Activated CD4-positive, CD25-positive, alpha-beta regulatory T cell treated with anti-CD3 and anti-CD28 coated beads, Interleukin-2, amount 50 U/mL, for 72 hours (primary cell): ENCODE measurements at regions not wholly inside any gene's neighbourhood (a gene's known extent, or its start where the extent isn't known, plus 50 kb on each side); places are given as distances from the start of the nearest gene placed in this dataset.

ENCODE experiments used
- DNase-seq: peaks from one replicate; pipeline ENCODE4 v3.0.0; 2021

DNA sequence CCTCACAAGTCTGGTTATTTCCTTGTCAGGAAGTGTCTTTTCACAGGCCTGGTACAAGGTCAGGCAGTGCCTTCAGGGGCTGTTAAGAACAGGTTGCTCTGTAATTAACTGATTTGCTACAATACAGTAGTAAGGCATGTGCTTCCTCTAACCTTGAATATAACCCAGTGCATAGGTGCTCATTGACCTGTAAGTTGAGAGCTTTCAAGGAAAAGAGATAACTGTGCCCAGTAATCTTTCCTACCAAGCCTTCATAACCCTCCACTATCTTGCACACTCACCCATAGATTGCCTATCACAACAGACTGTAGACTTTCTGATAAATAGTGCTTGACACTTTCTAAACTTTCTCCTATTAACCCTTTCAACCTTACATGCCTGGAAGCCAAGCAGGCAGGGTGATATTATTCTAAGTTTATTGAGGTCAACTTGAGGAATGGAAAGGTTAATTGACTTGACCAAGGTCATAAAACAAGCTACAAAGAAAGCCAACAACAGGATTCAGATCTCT, 148.1 kb downstream of the PPARGC1A start:
- DNase-seq, result no peak

DNA sequence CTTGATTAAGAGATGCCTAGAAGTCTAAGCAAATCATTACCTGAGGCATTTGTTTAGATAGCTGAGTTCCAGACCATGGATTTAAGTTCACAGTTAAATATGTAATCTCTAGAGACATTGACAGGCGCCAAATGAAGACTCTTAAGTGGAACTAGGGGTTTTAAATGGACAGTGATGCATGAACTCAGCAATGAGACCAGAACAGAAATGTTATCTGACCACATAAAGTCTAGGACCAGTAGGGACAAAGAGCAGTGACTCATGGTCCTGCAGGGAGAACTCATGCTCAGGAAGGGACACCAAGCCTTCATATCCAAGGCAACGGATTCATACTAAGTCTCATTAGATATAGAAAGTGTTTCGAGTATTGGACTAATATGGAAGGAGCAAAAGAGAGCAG, 152.3 kb downstream of the PPARGC1A start:
- no peak for DNase-seq

DNA sequence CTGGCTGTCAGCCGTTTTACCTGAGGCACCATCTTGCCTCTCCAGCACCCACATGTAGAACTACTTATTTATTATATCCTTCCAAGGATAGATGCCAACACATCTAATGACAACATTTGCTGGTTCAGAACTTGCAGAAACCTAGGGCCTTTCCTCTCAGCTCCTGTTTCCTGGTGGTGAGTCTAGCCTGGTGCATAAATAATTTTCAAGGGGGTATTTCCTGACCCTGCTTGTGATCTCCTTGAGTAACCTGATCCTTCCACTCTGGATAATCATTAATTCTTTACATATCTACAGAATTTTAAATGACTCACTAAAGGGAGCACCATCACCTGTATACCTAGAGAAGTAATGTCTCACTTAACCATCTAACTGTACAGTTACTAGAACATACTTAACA, 153.4 kb downstream of the PPARGC1A start:
- DNase-seq, result no peak

DNA sequence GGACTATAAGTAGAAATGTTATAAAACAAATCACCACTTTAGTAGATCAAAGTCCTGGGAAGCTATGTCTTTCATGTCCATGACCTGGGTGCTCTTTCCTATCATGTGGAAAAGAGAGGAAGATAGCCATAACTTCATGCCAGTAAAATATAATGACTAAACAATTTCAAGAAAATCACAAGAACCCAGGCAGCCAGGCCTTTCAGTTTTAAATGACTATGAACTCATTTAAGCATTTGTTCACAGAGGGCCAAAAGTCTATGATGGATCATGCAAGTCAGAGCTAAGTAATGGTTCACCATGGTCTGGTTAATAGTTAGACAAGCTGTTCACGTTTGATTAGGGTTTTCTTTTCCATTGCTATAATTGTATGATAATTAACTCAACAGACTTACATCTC, 155.8 kb downstream of the PPARGC1A start:
- DNase-seq, result no peak

DNA sequence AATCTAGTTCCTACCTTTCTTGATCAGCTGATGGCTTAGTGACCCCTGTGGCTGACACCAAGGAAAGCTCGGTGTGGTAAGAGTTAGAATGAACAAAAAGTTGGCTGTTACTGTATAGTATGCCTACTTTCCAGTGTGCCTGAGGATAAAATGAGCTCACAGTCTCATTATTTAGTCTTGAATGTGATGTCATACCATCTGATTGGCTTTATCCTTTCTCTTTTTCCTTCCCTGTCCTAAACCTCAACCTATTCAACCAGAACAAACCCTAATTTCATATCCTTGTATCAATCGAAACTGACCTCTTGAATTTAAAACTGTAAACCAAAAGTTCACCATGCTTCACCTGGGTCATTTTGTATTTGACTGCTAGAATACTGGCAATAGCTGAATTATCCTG, 156.4 kb downstream of the PPARGC1A start:
- no peak for DNase-seq

DNA sequence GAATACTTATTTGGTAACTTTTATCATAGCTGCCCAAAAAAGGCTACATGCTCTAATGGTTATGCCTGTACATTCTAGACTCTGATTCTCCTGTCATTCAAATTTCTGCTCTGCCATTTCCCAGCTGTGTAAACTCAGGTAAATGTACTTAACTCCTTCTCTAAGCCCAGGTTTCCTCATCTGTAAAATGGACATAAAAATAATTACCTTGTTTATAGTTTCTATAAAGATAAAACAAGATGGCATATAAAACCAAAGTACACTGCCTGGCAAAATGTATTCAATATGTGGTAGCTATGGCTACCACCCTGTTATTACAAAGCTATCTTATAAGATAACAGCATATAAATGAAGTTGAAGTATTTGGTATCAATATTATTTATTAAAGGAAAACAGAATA, 158.8 kb downstream of the PPARGC1A start:
- DNase-seq, result no peak

DNA sequence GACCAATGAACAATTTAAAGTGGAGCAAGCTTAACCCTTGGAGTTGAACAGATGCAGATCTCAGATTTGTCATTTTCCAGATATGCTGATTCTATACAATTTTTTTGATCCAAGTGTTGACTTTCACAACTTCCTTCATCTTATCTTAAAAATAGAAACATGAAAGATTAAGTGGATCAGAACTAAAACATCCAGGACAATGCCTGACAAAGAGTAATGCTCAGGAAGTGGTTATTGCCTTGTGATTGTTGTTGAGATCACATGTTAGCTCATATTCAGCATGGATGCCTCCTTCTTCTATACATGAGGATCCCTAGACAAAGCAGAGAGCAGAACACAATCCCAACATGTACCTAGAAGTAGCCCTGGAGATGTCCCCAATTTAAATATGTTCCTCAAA, 160.9 kb downstream of the PPARGC1A start:
- no peak for DNase-seq

DNA sequence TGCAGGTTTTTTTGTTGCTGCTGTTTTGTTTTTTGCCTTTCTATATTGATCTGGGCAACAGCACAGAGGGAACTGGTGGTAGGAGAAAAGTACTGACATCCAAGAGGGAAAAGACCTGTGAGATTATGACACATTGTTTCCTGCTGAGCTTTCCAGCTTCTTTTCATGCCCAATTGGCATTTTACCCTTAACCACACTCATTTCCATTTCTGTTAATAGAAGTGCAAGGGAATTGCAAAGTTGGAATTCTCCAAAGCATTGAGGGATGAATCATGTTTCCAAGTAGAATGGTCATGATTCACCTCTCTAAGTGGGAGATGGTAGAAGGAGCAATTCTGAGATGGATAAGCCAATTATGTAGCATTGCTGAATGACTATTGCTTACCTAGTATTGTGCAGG, 161.5 kb downstream of the PPARGC1A start:
- no peak for DNase-seq

DNA sequence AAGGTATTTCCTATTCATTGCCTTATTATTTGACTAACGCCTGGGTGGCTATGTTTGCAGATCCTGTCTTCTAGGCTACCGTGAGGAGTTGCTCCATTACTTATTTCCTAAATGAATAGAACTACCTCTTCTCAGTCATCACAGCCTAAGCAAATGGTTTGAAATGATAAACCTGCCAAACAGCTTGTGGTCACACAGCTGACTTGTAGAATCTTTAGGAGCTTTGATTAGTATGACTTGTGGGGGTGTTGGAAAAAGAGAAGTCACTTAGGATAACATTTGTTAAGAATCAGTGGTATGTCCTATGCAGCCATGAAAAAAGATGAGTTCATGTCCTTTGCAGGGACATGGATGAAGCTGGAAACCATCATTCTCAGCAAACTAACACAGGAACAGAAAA, 169.3 kb downstream of the PPARGC1A start:
- no peak for DNase-seq

DNA sequence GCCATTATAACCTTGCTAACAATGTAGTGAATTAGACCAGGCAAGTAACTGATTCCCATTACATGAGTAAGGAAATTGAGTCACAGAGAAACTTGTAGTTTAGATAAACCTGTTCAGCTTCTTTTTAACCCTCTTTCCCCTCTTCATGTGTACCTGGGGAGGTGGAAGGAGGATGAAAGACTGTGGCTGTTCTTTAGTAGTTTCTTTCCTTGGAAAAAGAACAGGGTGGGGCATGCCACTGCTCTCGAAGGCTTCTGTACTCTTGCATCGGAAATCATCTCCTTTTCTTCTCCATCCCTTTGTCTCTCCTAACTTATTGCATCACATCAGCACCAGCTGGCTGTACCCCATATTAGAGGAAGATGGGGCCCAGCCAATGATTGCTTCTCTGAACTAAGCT, 171.4 kb downstream of the PPARGC1A start:
- no peak for DNase-seq

DNA sequence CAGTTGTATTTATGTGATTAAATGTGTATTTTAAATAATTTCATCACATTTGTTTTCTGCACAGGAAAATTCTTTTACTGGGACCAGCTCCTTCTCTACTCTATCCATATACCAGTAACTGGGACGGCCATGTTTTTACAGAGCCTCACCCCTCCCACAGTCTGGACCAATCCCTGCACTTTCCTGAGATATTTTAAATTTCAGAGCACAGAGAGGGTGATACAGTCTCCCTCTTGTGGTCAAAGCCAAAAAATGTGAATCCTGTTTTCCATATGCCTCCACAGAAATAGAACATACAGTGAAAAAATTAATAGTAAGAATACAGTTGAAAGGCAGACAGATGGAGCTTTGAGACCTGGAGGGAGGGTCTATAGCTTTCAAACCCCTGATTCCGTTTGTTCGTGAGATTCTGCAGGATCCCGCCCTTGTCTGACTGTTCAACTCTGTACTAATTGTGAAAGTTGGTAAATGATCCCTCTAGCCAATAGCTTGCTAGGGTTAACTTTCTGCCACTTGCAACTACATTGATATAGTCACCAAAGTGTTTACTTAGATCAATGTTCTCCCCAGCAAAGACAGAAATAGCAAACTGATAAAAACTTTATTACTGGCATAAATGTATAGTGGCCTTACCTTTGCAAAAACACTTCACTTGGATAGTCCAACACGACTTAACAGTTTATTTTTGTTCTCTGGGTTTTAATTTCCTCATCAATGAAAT, 172.2 kb downstream of the PPARGC1A start:
- no peak for DNase-seq

DNA sequence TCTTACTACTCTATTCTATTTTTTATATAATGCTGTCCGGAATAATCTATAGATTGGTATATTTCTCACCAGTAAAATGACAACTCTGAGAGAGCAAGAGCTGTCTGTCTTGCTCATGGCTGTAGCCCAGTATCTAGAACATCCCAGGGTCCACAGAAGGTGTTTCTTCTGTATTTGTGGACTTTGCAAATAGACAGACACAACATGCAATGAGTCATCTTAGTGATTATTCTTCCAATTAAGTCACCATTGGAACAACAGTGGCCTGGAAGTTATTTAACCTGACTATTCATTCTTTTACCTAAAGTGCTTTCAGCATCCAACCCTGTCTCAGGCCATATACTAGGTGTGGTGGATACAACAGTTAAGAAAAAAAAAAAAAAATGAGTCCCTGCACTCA, 179.5 kb downstream of the PPARGC1A start:
- DNase-seq, result no peak

DNA sequence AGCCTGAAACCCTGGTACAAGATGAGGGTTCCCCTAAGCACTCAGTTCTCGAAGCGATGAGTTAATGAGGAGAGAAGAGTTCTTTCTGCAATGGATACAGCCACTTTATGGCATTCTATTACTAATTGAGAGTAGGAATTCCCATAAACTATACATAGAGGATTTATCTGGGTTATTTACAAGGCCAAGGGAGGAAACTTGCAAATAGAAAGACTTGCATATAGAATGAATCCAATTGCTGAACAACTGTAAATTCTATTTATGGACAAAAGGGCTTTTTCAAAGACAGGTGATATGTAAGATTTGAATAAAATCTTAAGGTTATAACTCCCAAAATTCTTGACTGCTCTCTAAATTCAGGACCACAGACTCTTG, 182.2 kb downstream of the PPARGC1A start:
- DNase-seq, result no peak

DNA sequence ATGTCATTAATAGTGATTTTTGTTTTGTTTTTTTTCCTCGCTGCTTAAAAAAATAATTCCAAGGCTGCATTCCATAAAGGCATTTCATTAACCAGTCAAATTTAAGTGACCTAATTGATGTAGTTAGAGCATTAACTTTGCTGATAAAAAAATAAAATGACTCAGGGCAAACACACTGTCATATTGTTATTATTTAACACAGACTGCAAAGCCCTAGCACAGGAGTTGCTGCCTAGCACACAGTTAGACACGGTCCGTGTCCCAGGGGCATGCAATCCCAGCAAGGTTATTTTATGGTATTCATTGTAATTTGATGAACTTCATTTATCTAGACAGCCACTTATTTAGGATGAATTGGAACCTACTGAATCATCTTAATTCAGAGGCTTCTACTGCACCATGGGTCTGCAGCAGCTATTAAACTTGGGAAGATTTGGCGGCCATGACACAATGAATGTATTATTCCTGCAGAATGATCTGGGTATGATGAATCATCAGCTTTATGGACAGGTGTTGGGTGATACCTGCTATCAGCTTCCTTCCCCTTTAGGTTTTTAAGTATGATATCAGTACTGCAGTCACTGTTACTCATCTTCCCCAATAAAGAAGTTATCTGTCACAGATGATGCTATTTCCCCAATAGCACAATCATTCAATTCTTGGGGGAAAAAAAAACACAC, 182.7 kb downstream of the PPARGC1A start:
- DNase-seq, result no peak

DNA sequence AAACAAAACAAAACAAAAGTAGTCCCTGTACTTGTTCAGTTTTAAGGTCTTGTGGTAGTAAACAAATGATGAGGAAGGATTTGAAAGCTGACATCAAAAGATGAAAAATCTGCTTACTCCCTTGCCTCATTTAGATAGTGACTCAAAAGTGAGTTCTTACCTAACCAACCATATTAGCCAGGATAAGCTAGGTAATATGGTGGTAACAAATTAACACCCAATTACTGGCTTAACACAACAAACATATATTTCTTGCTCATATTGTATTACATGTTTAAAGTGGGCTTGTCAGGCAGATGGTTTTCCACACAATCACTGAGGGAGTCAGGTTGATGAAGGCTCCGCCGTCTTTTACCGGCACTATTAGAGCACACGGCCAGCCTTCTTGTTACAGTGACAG, 189.7 kb downstream of the PPARGC1A start:
- no peak for DNase-seq

DNA sequence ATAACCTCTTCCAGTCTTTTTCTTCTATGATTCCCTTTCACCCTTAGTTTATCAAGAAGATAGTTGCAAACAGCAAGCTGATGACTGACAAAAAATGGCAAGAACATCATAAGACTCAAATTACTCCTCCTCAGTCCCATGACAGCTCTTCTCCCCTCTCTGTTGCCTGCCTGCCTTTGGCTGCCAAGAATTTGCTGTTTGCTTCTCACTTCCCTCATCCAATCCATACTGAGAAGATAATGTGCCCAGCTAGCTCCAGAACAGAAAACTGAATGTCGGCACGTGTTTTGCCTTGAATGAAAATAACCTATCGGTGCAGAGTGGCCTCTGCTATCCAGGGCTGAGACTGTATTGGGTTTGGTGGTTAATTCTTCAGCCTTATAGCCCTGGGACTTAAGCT, 192.1 kb downstream of the PPARGC1A start:
- no peak for DNase-seq

DNA sequence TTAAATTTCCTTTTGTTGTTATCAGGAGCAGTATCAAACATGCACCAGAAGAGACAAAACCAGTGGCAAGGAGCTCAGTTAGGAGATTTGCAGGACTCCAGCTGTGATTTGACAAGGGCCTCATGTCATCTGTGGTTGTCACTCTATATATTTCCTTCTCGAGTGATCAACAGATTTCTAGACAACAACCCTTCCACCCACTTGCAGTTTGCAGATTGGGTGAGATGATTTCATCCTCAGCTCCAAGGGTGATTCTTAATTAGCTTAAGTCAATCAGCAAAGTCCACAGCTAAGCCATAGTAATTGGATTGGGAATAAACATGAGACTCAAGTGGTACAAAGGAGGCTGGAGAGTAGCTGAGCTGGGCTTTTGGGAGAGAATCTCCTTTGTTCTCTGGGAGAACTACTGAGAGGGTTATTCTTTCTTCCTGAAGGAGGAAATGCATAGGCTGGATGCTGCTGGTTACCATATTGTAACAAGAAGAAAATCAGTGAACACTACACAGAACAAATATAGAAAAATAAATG, 192.8 kb downstream of the PPARGC1A start:
- no peak for DNase-seq

DNA sequence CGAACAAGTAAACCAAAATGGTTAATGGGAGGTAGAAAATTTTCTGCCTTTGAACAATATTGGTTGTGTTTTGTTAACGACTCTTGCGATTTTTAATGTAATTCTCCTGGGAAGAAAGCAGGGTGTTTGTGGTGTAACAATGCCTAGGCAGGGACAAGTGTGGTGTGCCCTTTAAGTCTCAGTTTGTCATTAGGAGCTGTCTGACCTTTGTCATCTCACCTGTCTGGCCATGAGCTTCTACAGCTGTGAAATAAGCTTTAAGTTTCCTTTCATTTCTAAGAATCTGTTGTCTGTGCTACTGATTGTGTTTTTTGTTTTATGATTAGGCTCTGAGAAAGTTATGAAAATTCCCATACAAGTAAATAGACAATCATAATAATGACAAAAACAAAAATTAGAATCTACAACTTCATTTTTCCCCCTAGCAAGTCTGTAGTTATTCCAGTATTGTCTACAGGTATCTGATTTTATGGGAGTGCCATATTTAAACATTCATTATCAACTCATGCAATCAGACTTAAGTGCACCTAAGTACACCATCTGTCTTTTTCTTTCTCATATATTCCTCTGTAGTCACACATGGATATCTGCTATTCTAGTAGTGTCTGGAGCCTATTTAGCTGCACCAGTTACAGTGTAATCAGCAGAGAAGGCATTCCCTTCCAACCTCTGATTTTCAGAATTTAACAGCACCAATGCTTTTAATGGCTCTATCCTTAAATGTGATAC, 203.5 kb downstream of the PPARGC1A start:
- no peak for DNase-seq

DNA sequence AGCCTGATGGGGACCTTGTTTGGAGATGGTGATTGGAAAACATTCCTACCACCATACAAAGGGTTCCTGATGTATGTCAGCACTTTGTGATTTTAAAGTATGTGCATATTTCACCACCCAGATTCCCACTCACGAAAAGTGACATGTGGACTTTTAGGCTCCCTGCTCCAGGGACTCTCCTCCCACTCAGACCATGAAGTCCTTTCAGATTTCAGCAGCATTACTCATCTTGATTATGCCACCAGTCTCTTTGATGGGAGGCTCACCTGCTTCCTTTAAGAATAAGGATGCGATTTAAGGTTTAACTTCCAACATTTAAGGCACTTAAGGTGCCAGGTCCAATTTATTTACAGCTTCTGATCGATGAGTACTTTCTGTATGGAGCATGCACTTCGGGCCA, 204.4 kb downstream of the PPARGC1A start:
- DNase-seq, result no peak

DNA sequence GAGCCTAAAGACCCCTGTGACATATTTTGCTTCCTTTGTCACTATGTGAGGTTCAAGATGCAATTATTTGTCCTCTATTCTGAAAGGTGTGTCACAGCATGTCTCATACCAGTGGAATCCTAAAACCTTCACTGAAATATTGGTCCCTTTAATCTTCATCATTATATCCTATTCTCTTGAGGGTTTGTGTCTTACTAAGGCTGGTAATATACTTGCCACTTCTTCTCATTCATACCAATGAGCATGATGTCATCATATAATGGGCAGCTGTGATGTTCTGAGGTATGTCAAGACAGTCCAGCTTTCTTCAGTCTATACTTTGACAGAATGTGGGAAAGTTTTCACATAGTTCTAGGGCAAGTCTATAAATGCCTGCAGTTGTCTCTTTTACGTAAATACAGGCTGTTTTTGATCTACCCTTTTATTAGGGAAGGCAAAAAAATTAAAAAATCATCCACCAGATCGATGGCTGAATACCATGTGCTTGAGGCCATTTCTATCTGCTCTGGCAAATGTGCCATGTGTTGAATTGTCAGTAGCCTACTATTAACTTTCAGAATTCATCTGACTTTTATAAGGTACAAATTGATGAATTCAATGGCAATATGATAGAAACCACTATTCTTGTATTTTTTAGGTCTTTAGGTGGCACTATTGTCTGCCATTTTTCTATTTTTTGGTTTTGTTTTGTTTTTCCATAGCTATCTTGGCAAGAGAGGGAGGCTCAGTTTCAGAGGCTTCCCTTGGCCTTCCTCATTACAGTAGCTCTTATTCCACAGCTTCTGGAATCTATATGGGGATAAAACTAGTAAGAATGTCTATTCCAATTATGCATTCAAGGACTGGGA, 209.0 kb downstream of the PPARGC1A start:
- no peak for DNase-seq

DNA sequence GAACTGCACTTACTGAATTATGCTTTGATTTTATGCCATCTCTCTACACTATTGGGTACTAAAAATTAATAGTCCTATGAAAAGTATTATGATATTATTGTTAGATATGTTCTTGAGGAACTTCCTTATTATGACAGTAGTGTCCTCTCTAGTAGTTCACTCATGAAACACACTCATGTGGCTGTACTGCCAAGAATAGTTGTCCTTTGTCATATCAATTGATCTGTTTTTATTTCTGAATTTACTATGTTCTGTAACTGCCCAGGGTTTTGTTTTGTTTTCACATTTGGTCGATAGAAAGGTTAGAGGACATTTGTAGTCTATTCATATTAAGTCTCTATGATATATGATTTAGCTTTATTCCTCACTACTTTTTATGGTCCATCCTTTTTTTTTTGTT, 215.2 kb downstream of the PPARGC1A start:
- no peak for DNase-seq

DNA sequence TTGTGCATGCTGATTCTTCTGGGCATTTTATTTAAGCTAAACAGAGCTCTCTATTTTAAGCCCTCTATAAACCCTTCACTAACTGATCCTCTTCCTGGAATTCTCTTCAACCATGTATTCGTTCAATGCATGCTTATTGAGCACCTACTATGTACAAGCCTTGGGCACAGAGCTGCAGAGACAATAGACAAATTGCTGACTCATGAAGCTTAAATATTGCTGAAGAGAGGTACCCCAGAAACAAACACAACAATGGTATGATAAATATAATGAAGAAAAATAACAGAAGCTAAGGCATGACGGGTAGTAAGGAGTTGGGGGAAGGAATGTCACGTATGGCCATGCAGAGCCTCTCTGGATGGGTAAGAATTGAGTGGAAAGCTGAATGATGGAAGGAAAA, 222.2 kb downstream of the PPARGC1A start:
- DNase-seq, result no peak

DNA sequence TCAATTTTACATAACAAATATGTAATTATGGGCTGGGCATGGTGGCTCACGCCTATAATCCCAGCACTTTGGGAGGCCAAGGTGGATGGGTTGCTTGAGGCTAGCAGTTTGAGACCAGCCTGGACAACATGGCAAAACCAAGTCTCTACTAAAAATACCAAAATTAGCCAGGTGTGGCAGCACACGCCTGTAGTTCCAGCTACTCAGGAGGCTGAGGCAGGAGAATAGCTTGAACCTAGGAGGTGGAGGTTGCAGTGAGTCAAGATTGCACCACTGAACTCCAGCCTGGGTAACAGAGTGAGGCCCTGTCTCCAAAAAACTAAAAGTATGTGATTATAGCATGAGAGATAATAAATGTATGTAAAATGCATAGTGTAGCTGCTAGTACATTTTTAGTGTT, 229.0 kb downstream of the PPARGC1A start:
- no peak for DNase-seq
